ENCODE measurements at regions not wholly inside any gene's neighbourhood (a gene's known extent, or its start where the extent isn't known, plus 50 kb on each side); places are given as distances from the start of the nearest gene placed in this dataset.

- no peak for TF ChIP-seq E2F1 (CRISPR knock-in tag; IDR thresholded peaks at IDR 0.05)
- no peak for TF ChIP-seq ATF6 (CRISPR knock-in tag; IDR thresholded peaks at IDR 0.05)
- TF ChIP-seq AR (CRISPR knock-in tag; IDR thresholded peaks at IDR 0.05) = no peak
- no peak for TF ChIP-seq MXD4 (CRISPR knock-in tag; IDR thresholded peaks at IDR 0.05; ENCODE audit: borderline replicate concordance)
- TF ChIP-seq CREM (CRISPR knock-in tag; IDR thresholded peaks at IDR 0.05) = no peak
- TF ChIP-seq ZSCAN18 (CRISPR knock-in tag; IDR thresholded peaks at IDR 0.05) = no peak
Observed at GRCh38 chr11:13098063-13098462, 88.9 kb downstream of the RASSF10 start (continued).

- ATAC-seq (no peak), DNase-seq (ENCODE audit: low spot score) (no peak)
- POLR2A ChIA-PET = no interaction called here
- Mint-ChIP-seq H3K4me1 (peaks cover 41% of the 10 kb centered on the region), H3K27me3 (ENCODE audit: low read depth) (peaks cover 41% of the 10 kb centered on the region), H3K27ac (no peak overlapping the region), H3K36me3 (no peaks in the 10 kb centered on the region), H3K4me3 (no peak overlapping the region), H3K9me3 (no peaks in the 10 kb centered on the region)
- CTCF ChIA-PET = interaction anchor here (0.8 to 1.1 kb wide), 2 partner anchors 135 to 184 kb away, joined by 3 read pairs; no protein-coding TSS in a partner anchor
- no peak for TF ChIP-seq OVOL2 (CRISPR knock-in tag; IDR thresholded peaks at IDR 0.05; ENCODE audit: borderline replicate concordance)
- no peak for TF ChIP-seq ZNF317 (CRISPR knock-in tag; IDR thresholded peaks at IDR 0.05; ENCODE audit: borderline replicate concordance, low read depth)
Observed at GRCh38 chr11:13098616-13099289, 89.6 kb downstream of the RASSF10 start.

GRCh38 chr11:13101644-13102512 lies 92.8 kb downstream of the RASSF10 start:
- TF ChIP-seq NFE2L1 (CRISPR knock-in tag; IDR thresholded peaks at IDR 0.05) = no peak
- TF ChIP-seq TEAD4 (CRISPR knock-in tag; IDR thresholded peaks at IDR 0.05) = no peak
- TF ChIP-seq ELF4 (CRISPR knock-in tag; IDR thresholded peaks at IDR 0.05; ENCODE audit: low read depth) = no peak
- no peak for TF ChIP-seq RORB (CRISPR knock-in tag; IDR thresholded peaks at IDR 0.05)
- ATAC-seq (peak; percentile 80), DNase-seq (ENCODE audit: low spot score) (no peak)
- peaks cover 49% of the 10 kb centered on the region for H3K4me1 Mint-ChIP-seq
- peak overlapping the region; percentile 82 for H3K27ac Mint-ChIP-seq
- ChIA-PET CTCF (interaction anchor here (0.7 to 2.1 kb wide), 3 partner anchors 44 to 188 kb away, joined by 3 to 8 read pairs (median 7); no protein-coding TSS in a partner anchor), POLR2A (no interaction called here)
- peaks cover 68% of the 10 kb centered on the region for H3K27me3 Mint-ChIP-seq (ENCODE audit: low read depth)
- H3K36me3 Mint-ChIP-seq = no peaks in the 10 kb centered on the region
- H3K4me3 Mint-ChIP-seq = no peak overlapping the region
- H3K9me3 Mint-ChIP-seq = no peaks in the 10 kb centered on the region
